IPS-20b (cell line): ENCODE measurements at regions not wholly inside any gene's neighbourhood (a gene's known extent, or its start where the extent isn't known, plus 50 kb on each side); places are given as distances from the start of the nearest gene placed in this dataset.

Experiments used
- H3K27ac ChIP-seq: one replicate; pipeline ENCODE4 v1.5.1; 2013; ENCODE audit warnings: low read length
- H3K27me3 ChIP-seq: 2 replicates; pipeline ENCODE4 v1.6.1; 2013; ENCODE audit warnings: mild to moderate bottlenecking, low read length, inconsistent platforms; ENCODE audit not compliant: insufficient read depth
- H3K36me3 ChIP-seq: 2 replicates; pipeline ENCODE4 v1.6.1; 2013; ENCODE audit warnings: low read depth, mild to moderate bottlenecking, inconsistent platforms, low read length, moderate library complexity; ENCODE audit not compliant: insufficient read depth
- H3K4me1 ChIP-seq: 2 replicates; pipeline ENCODE4 v1.6.1; 2013; ENCODE audit warnings: mild to moderate bottlenecking, control low read depth, inconsistent platforms, low read length, moderate library complexity; ENCODE audit not compliant: insufficient read depth
- H3K4me3 ChIP-seq: 2 replicates; pipeline ENCODE4 v1.5.1; 2013; ENCODE audit warnings: mild to moderate bottlenecking, low read length, inconsistent platforms
- H3K9ac ChIP-seq: 2 replicates; pipeline ENCODE4 v1.6.1; 2013; ENCODE audit warnings: low read depth, mild to moderate bottlenecking, inconsistent platforms, low read length, moderate library complexity
- H3K9me3 ChIP-seq: 2 replicates; pipeline ENCODE4 v1.6.1; 2013; ENCODE audit warnings: mild to moderate bottlenecking, low read depth, low read length, inconsistent platforms; ENCODE audit not compliant: insufficient read depth

DNA sequence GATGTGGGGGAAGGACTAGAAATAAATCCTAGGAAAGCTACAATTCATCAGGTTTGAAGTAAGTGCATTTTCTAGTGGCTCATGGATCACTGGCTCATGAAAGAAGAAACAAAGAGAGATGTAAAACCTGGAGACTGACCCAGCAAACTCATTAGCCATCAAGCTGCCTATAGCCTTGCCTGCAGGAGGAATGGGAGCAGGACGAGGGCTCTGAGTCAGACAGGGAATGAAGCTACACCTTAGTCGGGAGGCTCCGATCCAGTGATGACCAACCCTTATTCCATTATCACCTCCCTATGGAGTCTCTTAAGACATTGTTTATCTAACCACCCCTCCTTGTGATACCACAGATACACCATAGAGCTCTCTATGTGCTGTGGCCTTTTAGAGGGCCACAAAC is 112.5 kb upstream of the WDR11 start:
- no peak overlapping the region for H3K9ac ChIP-seq
- H3K27ac ChIP-seq = no peak overlapping the region
- H3K9me3 ChIP-seq = no peaks in the 10 kb centered on the region
- no peaks in the 10 kb centered on the region for H3K4me1 ChIP-seq
- H3K36me3 ChIP-seq = no peaks in the 10 kb centered on the region
- no peaks in the 10 kb centered on the region for H3K27me3 ChIP-seq
- no peak overlapping the region for H3K4me3 ChIP-seq

GRCh38 chr10:120741396-120741795 is 109.8 kb upstream of the WDR11 start:
- H3K9ac ChIP-seq = no peak overlapping the region
- no peaks in the 10 kb centered on the region for H3K9me3 ChIP-seq
- H3K27ac ChIP-seq = no peak overlapping the region
- no peak overlapping the region for H3K4me3 ChIP-seq
- no peaks in the 10 kb centered on the region for H3K36me3 ChIP-seq
- H3K4me1 ChIP-seq = peaks cover 3% of the 10 kb centered on the region; the same call in 1 of the 2 replicates
- no peaks in the 10 kb centered on the region for H3K27me3 ChIP-seq

DNA sequence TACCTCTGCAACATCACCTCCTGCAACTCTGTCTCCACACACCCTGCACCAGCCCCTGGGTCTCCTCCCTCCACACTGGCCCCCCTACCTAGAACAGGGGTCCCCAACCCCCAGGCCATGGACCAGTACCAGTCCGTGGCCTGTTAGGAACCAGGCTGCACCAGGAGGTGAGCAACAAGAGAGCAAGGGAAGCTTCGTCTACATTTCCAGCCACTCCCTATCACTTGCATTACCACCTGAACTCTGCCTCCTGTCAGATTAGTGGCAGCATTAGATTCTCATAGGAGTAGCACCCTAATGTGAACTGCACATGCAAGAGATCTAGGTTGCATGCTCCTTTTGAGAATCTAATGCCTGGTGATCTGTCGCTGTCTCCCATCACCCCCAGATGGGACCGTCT is 108.8 kb upstream of the WDR11 start:
- no peaks in the 10 kb centered on the region for H3K27me3 ChIP-seq
- no peak overlapping the region for H3K9ac ChIP-seq
- H3K4me1 ChIP-seq = peaks cover 3% of the 10 kb centered on the region; the same call in 1 of the 2 replicates
- H3K9me3 ChIP-seq = no peaks in the 10 kb centered on the region
- no peaks in the 10 kb centered on the region for H3K36me3 ChIP-seq
- no peak overlapping the region for H3K4me3 ChIP-seq
- no peak overlapping the region for H3K27ac ChIP-seq

- H3K9me3 ChIP-seq = no peaks in the 10 kb centered on the region
- peaks cover 3% of the 10 kb centered on the region; the same call in 1 of the 2 replicates for H3K4me1 ChIP-seq
- no peaks in the 10 kb centered on the region for H3K36me3 ChIP-seq
- H3K27ac ChIP-seq = no peak overlapping the region
- no peak overlapping the region for H3K4me3 ChIP-seq
- no peaks in the 10 kb centered on the region for H3K27me3 ChIP-seq
- no peak overlapping the region for H3K9ac ChIP-seq
Measured at GRCh38 chr10:120744040-120744439, 107.1 kb upstream of the WDR11 start.

- H3K36me3 ChIP-seq = no peaks in the 10 kb centered on the region
- no peak overlapping the region for H3K27ac ChIP-seq
- H3K27me3 ChIP-seq = no peaks in the 10 kb centered on the region
- no peaks in the 10 kb centered on the region for H3K9me3 ChIP-seq
- no peak overlapping the region for H3K9ac ChIP-seq
- peaks cover 3% of the 10 kb centered on the region; the same call in 1 of the 2 replicates for H3K4me1 ChIP-seq
- no peak overlapping the region for H3K4me3 ChIP-seq
Measured at GRCh38 chr10:120746001-120746777, 105.0 kb upstream of the WDR11 start.

- H3K27ac ChIP-seq = no peak overlapping the region
- no peak overlapping the region for H3K4me3 ChIP-seq
- H3K9me3 ChIP-seq = no peaks in the 10 kb centered on the region
- H3K36me3 ChIP-seq = no peaks in the 10 kb centered on the region
- H3K9ac ChIP-seq = no peak overlapping the region
- H3K4me1 ChIP-seq = peaks cover 3% of the 10 kb centered on the region; the same call in 1 of the 2 replicates
- no peaks in the 10 kb centered on the region for H3K27me3 ChIP-seq
Measured at GRCh38 chr10:120748519-120748918, 102.6 kb upstream of the WDR11 start.

- H3K9me3 ChIP-seq = no peaks in the 10 kb centered on the region
Measured at GRCh38 chr10:120749072-120749471, 102.1 kb upstream of the WDR11 start.

GRCh38 chr10:120749856-120750566 is 101.2 kb upstream of the WDR11 start:
- Histone ChIP-seq H3K4me3 (no peak overlapping the region), H3K9ac (no peak overlapping the region), H3K4me1 (peaks cover 3% of the 10 kb centered on the region; the same call in 1 of the 2 replicates), H3K27ac (no peak overlapping the region), H3K27me3 (no peaks in the 10 kb centered on the region), H3K9me3 (no peaks in the 10 kb centered on the region), H3K36me3 (no peaks in the 10 kb centered on the region)

More at GRCh38 chr10:120749072-120749471, 102.1 kb upstream of the WDR11 start:
- Histone ChIP-seq H3K27me3 (no peaks in the 10 kb centered on the region), H3K4me3 (no peak overlapping the region), H3K9ac (no peak overlapping the region), H3K36me3 (no peaks in the 10 kb centered on the region), H3K4me1 (peaks cover 3% of the 10 kb centered on the region; the same call in 1 of the 2 replicates), H3K27ac (no peak overlapping the region)

GRCh38 chr10:120755771-120756170 is 95.4 kb upstream of the WDR11 start:
- Histone ChIP-seq H3K27ac (no peak overlapping the region), H3K27me3 (no peaks in the 10 kb centered on the region), H3K4me3 (no peak overlapping the region), H3K9me3 (no peaks in the 10 kb centered on the region), H3K36me3 (no peaks in the 10 kb centered on the region), H3K4me1 (no peaks in the 10 kb centered on the region), H3K9ac (no peak overlapping the region)

- no peaks in the 10 kb centered on the region for H3K36me3 ChIP-seq
- H3K27ac ChIP-seq = no peak overlapping the region
- no peaks in the 10 kb centered on the region for H3K27me3 ChIP-seq
- H3K4me1 ChIP-seq = peaks cover 5% of the 10 kb centered on the region; the same call in 1 of the 2 replicates
- H3K4me3 ChIP-seq = no peak overlapping the region
- H3K9me3 ChIP-seq = no peaks in the 10 kb centered on the region
- H3K9ac ChIP-seq = no peak overlapping the region
Measured at GRCh38 chr10:120760253-120760652, 90.9 kb upstream of the WDR11 start.

- Histone ChIP-seq H3K9me3 (no peaks in the 10 kb centered on the region), H3K4me3 (no peak overlapping the region), H3K27me3 (no peaks in the 10 kb centered on the region), H3K27ac (no peak overlapping the region), H3K4me1 (peaks cover 10% of the 10 kb centered on the region; the same call in 1 of the 2 replicates), H3K36me3 (no peaks in the 10 kb centered on the region), H3K9ac (no peak overlapping the region)
Measured at GRCh38 chr10:120761951-120762350, 89.2 kb upstream of the WDR11 start.
